LHCN-M2 (cell line): ENCODE measurements at regions not wholly inside any gene's neighbourhood (a gene's known extent, or its start where the extent isn't known, plus 50 kb on each side); places are given as distances from the start of the nearest gene placed in this dataset.
"Not testable (repeated sequence)": the region's sequence is repeated elsewhere in the genome, so short reads cannot be mapped to it uniquely, and the experiment has no call there.

Experiments
- DNase-seq: peaks from one replicate; pipeline ENCODE4 v3.0.0-alpha.2; 2012; ENCODE audit warnings: low read depth

DNA sequence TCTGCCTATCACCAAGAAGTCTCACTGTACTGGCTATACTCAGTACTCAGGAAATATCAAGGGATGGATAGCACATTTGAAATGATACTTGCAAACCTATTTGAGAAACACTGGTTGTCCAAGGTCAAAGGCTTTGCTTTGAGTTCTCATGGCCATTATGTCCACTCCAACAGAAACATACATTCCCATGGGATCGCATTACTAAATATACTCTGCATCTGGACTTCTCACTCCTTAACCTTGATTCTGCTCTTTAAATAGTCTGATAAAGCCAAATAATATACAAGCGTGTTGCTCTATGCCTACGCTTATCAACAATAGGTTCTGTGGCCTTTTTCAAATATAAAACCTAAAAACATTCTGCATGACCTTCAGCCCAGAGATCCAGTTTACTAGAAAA lies 1054.8 kb downstream of the MRPL39 start:
- no peak for DNase-seq

DNA sequence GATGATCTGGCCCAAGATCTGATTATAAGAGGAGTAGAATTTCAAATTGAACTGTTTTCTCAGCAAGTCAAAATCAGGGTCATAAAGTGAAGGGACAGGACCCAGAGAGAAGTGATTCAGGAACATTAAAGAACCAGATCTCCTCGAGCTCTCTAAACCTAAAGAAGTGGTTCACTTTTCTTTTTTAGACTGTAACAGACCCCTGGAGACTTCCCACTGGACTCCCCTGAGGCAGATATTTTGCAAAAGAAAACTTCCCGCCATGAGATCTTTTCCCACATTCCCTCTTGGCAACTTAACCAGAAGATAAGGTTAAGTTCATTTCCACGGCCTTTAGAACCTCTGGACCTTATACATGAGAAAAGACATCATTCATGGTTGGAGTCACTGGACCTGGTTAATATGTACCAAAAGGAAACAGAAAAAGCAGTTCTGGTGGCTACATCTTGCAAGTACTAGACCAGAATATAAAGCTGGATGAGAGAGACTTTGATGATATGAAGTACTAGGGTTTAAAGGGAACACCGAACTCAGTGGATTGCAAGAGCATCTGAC lies 1061.4 kb downstream of the MRPL39 start:
- no peak for DNase-seq

DNA sequence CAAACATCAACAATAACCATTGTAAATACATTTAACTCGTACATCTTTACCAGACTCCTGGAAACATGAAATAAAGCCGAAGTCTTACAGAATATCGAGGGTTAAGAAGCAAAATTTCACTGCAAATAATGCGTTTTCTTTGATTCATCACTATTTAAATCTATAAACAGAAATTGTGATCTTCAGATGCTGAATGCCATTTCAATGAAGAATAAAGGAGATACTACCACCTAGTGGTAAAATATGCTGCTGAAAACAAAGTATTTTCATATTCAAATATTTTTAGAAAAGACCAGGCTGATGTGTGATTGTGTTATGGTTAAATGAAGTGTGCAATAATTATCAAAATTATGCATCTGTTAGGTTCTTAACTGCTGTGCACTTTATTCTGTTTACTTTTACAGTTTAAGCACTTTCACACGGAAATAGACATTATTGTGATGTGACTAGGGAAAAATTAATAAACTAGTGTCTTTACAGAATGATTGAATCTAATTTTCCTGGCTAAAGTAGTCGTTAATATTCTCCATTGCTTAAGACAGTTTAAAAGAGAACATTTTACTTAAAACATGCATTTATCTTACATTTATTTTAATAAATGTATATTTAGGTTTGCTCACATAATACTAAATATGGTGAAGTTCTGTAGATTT lies 1093.1 kb downstream of the MRPL39 start:
- DNase-seq, result no peak

DNA sequence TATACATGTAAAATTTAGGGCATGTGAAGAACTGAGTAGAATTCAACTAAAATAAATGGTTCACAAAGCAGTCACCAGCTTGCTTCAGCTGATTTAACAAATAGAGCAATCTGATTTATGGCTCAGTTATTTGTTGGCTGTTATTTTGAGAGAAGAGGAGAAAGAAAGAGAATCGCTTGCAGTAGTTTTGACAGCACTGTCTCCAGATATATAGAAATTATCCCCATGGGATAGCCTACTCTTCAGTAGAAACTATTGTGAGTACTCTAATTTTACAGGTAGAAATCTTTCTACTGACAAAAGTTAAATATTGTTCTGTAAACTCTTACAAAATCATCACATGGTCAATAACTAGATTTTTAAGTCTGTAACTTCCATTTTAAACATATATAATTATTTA lies 1098.2 kb downstream of the MRPL39 start:
- no peak for DNase-seq

DNA sequence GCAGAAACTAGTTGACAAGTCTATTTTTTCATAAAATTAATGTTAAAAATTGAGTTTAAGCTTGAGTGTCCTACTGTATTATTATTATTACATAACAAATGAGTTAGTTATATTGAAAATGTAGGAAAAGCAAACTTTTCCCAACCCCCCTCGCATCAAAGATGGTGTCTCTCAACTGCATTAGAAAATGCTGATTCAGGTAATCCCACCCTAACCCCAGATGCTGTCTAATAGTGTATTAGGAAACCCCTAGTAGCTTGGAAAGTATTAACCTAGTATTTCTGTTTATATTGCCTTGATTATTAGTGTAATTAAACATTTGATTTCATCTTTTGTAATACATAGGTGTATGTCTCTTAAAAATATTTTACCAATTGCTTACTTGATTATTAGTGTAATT lies 1120.3 kb downstream of the MRPL39 start:
- no peak for DNase-seq

DNA sequence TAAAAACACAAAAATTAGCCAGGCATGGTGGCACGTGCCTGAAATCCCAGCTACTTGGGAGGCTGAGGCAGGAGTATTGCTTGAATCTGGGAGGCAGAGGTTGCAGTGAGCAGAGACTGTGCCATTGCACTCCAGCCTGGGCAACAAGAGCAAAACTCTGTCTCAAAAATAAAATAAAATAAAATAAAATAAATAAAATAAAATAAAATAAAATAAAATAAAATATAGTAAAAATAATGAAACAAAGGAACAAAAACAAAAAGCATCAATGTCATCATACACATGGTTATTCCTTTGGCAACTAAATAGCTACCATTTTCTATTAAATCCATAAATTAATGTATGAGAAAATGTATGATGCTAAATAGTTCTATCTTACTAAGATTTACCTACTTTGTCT lies 1123.9 kb downstream of the MRPL39 start:
- not testable (repeated sequence) for DNase-seq

DNA sequence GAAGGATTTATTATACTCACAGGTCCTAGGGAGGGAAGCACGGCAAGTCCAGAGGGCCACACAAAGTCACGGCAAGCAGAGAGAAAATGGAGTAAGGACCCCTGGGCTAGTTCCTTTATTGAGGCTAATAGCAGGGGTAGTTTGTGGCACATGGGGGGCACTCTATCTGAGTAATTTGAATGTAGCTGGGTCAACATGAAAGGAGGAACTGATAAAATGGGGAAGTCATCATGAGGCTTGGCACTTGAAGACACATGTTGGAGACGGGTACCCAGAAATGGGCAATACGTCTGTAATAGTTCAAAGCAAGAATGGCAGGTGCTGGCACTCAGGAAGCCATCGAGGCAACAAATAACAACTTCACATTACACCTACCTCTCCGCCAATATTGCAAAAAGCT lies 1136.4 kb downstream of the MRPL39 start:
- no peak for DNase-seq

DNA sequence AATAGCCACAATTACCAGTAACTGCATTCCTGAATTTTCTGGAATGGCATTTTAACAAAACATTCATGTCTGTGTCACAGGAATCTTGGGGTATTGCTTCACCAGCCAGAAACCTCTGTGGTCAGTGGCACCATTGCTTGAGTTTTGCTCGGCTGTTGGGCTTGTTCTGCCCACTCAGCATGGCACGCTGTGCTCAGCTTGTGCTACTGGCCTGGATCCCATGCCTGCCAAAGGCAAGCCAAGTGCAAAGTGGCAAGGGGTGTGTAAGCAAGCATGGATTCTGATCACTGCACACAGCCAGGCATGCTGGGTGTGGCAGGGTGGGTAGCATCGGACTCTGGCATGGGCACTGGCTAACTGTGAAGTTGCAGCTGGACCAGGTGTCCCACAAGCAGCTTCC lies 1150.9 kb downstream of the MRPL39 start:
- no peak for DNase-seq

DNA sequence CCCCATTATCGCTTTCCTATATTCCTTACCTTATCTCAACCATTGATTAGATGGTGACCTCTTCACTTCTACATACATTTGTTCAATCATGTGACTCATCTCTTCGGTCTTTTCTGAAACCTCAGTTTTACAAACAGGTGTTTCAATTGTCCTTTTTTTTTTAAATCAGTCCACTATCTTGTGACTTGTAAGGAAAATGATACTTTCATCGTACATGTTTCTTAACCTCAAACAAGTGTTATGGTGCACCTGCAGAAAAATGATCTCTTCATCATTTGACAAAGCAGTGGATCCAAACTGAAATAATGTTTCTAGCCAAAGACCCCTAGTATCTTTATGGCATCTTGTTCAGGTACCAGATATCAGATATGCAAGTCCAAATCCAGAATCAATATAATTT lies 1157.2 kb downstream of the MRPL39 start:
- no peak for DNase-seq

DNA sequence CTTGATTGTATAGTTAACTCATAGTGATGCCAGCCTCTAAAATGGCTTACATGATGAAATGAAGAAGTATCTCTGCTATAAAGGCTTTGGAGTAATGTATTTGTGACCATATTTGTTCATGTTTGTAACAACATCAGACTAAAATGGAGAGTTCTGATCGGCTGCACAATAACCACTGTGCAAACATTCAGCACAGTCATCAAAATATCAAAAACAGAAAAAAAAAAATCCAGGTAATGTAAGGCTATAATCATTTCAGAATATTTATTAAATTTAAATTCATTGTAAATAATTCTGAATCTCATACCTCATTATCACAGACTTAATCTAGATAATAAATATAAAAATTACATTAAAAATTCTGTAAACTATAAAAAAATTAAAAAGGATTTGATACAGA lies 1161.8 kb downstream of the MRPL39 start:
- DNase-seq, result no peak

DNA sequence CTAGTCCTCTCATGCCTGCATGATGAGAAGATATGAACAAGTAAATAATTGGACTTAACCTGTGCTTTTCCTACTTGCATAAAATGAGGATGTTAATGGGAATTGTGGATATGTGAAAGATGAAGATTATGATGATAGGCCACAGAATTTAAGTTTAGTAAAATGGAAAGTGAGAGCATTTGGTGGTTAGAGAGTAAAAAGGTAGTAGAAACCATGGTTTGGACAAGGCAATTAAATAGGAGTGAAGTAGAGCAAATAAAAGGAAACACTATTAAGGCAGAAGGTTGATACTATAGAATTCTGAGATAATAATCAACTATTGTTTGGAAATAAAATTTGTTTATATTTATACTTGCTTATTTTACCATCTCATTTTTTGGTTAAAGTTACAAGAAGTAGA lies 1162.5 kb downstream of the MRPL39 start:
- DNase-seq, result no peak

DNA sequence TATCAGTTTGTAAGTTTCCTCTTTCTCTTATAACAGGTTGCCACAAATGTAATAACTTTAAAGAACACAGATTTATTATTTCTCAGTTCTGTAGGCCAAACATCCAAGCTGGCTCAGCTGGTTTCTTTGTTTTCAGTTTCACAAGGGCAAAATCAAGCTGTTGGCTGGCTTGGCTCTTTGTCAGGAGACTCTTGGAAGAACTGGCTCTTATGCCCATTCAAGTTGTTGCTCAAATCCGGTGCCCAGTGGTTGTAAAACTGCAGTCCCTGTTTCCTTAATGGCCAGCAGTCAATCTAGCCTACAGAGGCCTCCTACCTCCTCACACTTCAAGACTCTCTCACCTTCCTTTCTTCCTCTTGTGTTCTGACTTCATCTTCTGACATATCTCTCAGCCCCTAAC lies 1171.0 kb downstream of the MRPL39 start:
- no peak for DNase-seq

DNA sequence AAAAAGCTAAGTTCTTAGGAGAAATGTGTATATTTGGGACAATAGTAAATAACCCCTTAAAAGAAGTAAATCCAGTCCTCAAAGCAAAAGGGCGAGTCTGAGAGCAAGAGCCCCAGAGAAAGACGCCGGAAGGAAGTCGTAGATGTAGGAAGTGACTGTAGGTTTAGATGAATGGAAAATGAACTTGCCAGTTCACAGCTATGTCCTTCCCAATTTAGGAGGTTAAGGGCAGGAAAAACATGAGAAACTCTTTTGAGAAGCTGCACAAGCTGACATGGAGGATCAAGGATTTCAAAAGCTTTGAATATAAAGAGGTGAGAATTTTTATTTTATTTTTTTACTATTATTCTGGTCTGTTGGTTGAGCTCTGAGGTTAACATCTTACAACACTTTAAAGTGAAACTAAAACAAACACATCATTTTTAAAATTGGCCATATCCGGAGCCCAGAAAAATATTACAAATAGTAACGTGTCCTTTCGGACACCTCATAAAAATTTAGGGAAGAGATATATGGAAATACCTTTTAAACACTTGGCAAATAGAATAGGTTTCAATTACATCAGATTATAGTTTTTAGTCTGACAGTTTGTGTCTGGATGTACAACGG lies 1178.6 kb downstream of the MRPL39 start:
- DNase-seq, result no peak

DNA sequence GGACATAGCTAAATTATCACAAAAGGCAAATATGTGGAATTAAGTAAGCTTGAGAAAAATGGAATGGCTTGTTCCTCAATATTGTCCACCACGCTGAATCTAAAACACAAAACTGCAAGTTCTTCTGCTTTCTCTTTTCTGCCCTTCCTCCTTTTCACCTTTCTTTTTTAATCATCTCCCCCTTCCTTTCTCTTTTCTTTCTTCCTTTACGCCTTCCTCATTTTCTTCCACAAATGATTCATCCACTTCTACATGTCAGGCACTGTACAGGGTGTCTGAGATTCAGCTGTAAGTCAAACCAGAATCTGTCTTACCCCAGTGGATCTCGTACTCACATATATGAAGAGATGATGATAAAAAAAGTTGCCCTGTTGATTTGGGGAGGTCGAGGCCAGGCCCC lies 1182.5 kb downstream of the MRPL39 start:
- DNase-seq, result no peak

DNA sequence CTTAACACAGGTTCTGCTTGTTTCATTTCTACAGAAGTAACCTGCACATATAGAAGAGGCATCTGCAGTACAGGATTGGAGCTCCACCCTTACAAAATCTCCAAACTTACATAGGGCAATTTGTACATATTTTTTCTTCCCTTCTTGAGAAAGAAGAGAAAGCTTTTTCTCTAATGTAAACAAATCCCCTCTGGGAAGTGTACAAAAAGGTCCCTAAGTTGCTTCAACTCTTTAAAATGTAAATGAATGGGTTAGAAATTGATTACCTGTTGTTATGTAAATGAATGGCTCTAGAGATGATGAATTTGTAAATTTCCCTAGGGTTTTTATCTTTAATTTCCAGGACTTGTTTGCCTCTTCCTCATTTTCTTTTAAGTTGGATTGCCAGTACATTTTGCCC lies 1183.7 kb downstream of the MRPL39 start:
- no peak for DNase-seq

DNA sequence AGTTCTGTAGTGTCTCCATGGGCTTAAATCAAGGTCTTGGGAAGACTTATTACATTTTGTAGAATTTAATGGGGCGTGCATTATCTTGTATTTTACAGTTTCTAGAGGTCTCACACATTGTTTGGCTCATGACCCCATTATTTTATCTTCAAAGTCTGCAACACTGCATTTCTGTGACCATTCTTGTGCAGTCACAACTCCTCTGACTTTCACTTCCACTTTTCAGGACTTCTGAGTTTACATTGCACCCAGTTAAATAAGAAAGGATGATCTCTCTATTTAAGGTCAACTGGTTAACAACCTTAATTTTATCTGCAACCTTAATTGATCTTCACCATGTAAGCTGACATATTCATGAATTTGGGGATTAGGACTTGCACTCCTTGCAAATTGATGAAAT lies 1186.6 kb downstream of the MRPL39 start:
- DNase-seq, result no peak

DNA sequence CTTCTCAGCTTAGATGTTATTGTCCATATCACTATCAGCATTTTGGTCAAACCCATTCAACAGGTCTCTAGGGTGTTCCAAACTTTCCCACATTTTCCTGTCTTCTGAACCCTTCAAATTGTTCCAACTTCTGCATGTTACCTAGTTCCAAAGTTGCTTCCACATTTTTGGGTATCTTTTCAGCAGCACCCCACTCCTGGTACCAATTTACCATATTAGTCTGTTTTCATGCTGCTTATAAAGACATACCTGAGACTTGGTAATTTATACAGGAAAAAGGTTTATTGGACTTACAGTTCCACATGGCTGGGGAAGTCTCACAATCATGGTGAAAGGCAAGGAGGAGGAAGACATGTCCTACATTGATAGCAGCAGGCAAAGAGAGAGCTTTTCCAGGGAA lies 1187.6 kb downstream of the MRPL39 start:
- DNase-seq, result not testable (repeated sequence)

DNA sequence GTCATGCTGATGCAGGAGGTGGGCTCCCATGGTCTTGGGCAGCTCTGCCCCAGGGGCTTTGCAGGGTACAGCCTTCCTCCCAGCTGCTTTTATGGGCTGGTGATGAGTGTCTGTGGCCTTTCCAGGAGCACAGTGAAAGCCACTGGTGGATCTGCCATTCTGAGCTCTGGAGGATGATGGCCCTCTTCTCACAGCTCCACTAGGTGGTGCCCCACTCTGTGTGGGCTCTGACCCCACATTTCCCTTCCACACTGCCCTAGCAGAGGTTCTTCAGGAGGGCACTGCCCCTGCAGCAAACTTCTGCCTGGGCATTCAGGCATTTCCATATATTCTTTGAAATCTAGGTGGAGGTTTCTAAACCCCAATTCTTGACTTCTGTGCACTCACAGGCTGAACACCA lies 1188.6 kb downstream of the MRPL39 start:
- DNase-seq, result no peak

DNA sequence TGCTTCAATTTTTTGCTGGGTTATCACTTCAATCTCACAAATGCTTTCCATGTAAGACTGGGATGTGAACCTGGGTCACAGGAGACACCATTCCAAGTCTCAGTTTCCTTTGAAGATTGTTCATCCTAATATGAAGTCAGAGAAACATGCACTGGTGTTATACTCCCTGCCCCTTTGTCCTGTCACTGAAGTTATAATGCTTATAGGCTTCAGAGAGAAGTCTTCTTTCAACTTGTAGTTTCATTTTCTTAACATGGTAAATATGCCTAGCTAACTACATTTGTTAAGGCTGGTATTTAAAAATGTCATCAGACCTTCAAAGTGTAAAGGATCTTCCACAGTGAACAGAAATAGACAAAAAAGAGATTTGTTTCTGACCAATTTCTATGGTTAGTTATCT lies 1195.9 kb downstream of the MRPL39 start:
- no peak for DNase-seq

DNA sequence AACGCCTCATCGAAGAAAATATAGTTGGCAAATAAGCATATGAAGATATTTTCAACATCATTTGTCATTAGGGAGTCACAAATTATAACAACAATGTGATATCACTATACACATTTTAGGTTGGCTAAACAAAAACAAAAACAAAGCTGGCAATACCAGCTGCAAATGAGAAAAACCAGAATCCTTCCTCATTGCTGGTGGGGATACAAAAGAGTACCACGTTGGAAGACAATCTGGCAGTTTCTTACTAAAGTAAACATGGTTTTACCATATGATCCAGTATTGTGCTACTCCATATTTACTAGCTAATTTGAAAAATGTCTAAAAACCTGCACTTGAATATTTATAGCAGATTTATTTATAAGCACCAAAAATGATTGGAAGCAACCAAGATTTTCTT lies 1204.1 kb downstream of the MRPL39 start:
- no peak for DNase-seq

DNA sequence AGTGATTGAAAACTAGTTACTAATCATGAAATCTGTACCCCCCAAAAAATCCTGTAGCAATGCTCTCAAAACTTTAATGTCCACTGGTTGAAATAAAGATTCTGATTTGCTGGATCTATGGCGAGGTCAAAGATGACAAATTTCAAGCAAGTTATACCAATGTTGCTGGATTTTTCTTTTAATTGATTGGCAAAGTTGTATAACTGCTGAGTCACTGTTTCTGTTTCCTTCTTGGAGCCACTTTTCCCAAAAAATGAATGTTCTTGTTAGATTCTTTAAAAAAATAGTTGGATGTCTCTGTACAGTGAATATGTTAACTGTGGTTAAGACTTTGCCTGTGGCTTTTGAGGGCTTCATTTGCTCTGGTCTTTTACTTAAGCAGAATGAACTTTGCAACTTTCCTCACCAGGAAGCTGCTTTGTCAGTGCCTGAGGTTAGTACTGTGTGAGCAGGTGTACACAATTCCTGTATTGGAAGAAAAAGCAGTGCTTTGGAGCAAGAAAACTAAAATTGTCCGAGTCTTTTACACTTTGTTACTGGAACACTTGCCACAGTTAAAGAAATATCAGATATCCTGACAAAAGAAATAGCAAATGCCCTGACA lies 1211.9 kb downstream of the MRPL39 start:
- no peak for DNase-seq

DNA sequence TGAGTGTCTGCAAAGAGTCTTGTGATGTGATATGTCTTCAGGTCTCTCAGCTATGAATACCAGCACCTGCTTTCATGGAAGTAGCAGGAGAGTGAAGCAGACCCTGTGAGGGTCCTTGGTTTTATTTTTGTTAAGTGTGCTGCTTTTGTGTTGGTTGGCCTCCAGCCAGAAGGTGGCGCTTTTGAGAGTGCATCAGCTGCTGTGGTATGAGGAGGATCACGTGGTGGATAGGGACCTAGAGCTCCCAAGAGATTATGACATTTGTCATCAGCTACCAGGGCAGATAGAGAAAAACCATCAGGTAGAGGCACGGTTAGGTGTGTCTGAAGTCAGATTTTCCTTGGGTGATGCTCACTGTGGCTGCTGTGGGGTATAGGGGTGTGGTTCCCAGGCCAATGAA lies 1232.1 kb downstream of the MRPL39 start:
- no peak for DNase-seq

DNA sequence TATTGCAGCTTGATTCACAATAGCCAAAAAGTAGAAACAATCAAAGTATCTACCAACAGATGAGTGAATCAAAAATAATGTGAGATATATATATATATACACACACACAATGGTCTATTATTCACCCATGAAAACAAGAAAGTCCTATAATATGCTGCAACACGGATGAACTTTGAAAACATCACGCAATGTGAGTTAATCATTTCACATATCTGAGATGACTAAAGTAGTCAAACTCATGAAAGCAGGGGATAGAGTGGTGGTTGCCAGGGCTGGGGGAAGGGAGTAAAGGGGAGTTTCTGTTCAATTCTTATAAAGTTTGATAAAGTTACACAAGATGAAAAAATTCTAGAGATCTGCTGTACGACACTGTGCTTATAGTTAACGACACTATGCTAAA lies 1234.8 kb downstream of the MRPL39 start:
- no peak for DNase-seq
